HEK293 (cell line): ENCODE measurements at regions not wholly inside any gene's neighbourhood (a gene's known extent, or its start where the extent isn't known, plus 50 kb on each side); places are given as distances from the start of the nearest gene placed in this dataset.
A peak's percentile ranks its signal among the peaks of the same experiment; 100 is the strongest.

Experiments
- CTCF ChIA-PET: fragments of 350-600 bp; formaldehyde crosslinking; extraction: SDS; loops from one replicate; lab custom pipeline; 2021; ENCODE audit warnings: antibody characterized with exemption; lab: Yijun Ruan, JAX
- POLR2A ChIA-PET: fragments of 300-600 bp; formaldehyde crosslinking; extraction: SDS; loops from one replicate; lab custom pipeline; 2020; ENCODE audit warnings: antibody characterized with exemption, inconsistent platforms; lab: Yijun Ruan, JAX
- H3K27ac ChIP-seq: fragments of 200-500 bp; sonication (Bioruptor generic); 2 replicates; pipeline ENCODE4 v1.5.1; 2014; ENCODE audit warnings: low read depth, low read length, control low read depth, inconsistent platforms; ENCODE audit errors: extremely low read depth
- H3K36me3 ChIP-seq, 2 experiments: fragments of 200-500 bp in 1 of 2; sonication (Bioruptor generic) in 1 of 2; 1 replicate in 1 of 2; 2 replicates in 1 of 2; pipeline ENCODE4 v1.5.1; 2014 to 2017; ENCODE audit warnings: inconsistent platforms in 2 of 2, low read length in 2 of 2; ENCODE audit not compliant: control insufficient read depth in 2 of 2, insufficient read depth in 1 of 2
- H3K4me1 ChIP-seq: fragments of 200-500 bp; sonication (Bioruptor generic); 2 replicates; pipeline ENCODE4 v1.5.1; 2014; ENCODE audit warnings: mild to moderate bottlenecking, low read length, inconsistent platforms; ENCODE audit not compliant: control insufficient read depth, insufficient read depth
- H3K4me3 ChIP-seq: 2 replicates; pipeline ENCODE4 v1.5.1; 2011; ENCODE audit warnings: low read depth, mild to moderate bottlenecking, control low read depth, low read length, moderate library complexity
- H3K9me3 ChIP-seq: fragments of 200-500 bp; sonication (Bioruptor generic); 2 replicates; pipeline ENCODE4 v1.5.1; 2014; ENCODE audit warnings: low read depth, low read length, inconsistent platforms; ENCODE audit not compliant: control insufficient read depth, insufficient read depth
- FEZF1 ChIP-seq: fragments of 450-650 bp; formaldehyde crosslinking; IDR thresholded peaks from 2 replicates; pipeline ENCODE4 v1.5.1; 2016; ENCODE audit warnings: missing biosample characterization, missing genetic modification characterization
- OVOL3 ChIP-seq: fragments of 450-650 bp; formaldehyde crosslinking; IDR thresholded peaks from 2 replicates; pipeline ENCODE4 v1.5.1; 2016; ENCODE audit warnings: missing biosample characterization, missing genetic modification characterization
- REPIN1 ChIP-seq: fragments of 450-650 bp; formaldehyde crosslinking; IDR thresholded peaks from 2 replicates; pipeline ENCODE4 v1.5.1; 2017; ENCODE audit warnings: missing biosample characterization, missing genetic modification characterization, low read depth
- SALL2 ChIP-seq: fragments of 450-650 bp; formaldehyde crosslinking; IDR thresholded peaks from 2 replicates; pipeline ENCODE4 v1.5.0; 2017; ENCODE audit warnings: missing biosample characterization, mild to moderate bottlenecking, missing genetic modification characterization, borderline replicate concordance
- TRIM28 ChIP-seq: IDR thresholded peaks from 2 replicates; pipeline ENCODE4 v1.6.1; 2011; ENCODE audit warnings: low read length, control low read depth, borderline replicate concordance
- WT1 ChIP-seq: fragments of 450-650 bp; formaldehyde crosslinking; IDR thresholded peaks from 2 replicates; pipeline ENCODE4 v1.5.1; 2016; ENCODE audit warnings: missing biosample characterization, missing genetic modification characterization
- ZBTB11 ChIP-seq: fragments of 450-650 bp; formaldehyde crosslinking; conservative IDR thresholded peaks from 2 replicates; pipeline ENCODE4 v1.5.1; 2016; ENCODE audit warnings: low read depth, missing biosample characterization, missing genetic modification characterization
- ZBTB44 ChIP-seq: fragments of 450-650 bp; IDR thresholded peaks from 2 replicates; pipeline ENCODE4 v1.5.1; 2018; ENCODE audit warnings: missing biosample characterization, mild to moderate bottlenecking, missing genetic modification characterization
- ZBTB48 ChIP-seq: fragments of 450-650 bp; formaldehyde crosslinking; IDR thresholded peaks from 2 replicates; pipeline ENCODE4 v1.5.1; 2016; ENCODE audit warnings: missing biosample characterization, missing genetic modification characterization
- ZNF121 ChIP-seq: fragments of 450-650 bp; formaldehyde crosslinking; IDR thresholded peaks from 2 replicates; pipeline ENCODE4 v1.5.1; 2016; ENCODE audit warnings: missing biosample characterization, missing genetic modification characterization
- ZNF302 ChIP-seq: fragments of 450-650 bp; formaldehyde crosslinking; IDR thresholded peaks from 2 replicates; pipeline ENCODE4 v1.5.1; 2016; ENCODE audit warnings: missing biosample characterization, missing genetic modification characterization, low read depth
- ZNF561 ChIP-seq: fragments of 450-650 bp; IDR thresholded peaks from 2 replicates; pipeline ENCODE4 v1.5.1; 2018; ENCODE audit warnings: missing biosample characterization, missing genetic modification characterization, borderline replicate concordance
- ZSCAN16 ChIP-seq: fragments of 450-650 bp; formaldehyde crosslinking; IDR thresholded peaks from 2 replicates; pipeline ENCODE4 v1.5.1; 2016; ENCODE audit warnings: missing biosample characterization, missing genetic modification characterization
- ZSCAN18 ChIP-seq: fragments of 450-650 bp; formaldehyde crosslinking; IDR thresholded peaks from 2 replicates; pipeline ENCODE4 v1.5.1; 2016; ENCODE audit warnings: missing biosample characterization, missing genetic modification characterization
- TF ChIP-seq, protein P1 (sequence below): fragments of 450-650 bp; formaldehyde crosslinking; IDR thresholded peaks from 2 replicates; pipeline ENCODE4 v1.5.1; 2016; ENCODE audit warnings: missing biosample characterization, missing genetic modification characterization, borderline replicate concordance

DNA sequence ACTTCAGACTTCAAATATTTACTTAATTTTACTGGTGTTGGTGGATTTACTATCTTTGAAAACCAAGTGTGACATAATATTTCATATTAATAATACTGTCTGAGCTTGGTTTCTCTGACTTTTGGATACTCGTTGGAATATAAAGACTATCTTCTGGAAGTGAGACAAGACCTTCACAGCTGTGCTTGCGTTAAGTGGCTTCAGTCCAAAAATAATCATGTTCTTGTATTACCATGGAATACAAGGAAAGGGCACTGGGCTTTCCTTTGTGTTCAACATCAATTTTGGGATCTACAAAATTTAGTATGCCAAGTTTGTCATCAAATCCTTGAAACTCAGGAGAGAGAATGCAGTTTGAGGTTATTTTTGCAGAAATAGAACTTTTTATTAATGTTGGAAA lies 712.4 kb upstream of the LCORL start:
- POLR2A ChIA-PET = no interaction called here
- Histone ChIP-seq H3K27ac (no peak overlapping the region), H3K9me3 (no peaks in the 10 kb centered on the region), H3K4me1 (no peaks in the 10 kb centered on the region), H3K4me3 (no peak overlapping the region), H3K36me3 (no peaks in the 10 kb centered on the region)
- TF ChIP-seq REPIN1 (tag by site-specific recombination) = no peak
- TF ChIP-seq ZBTB44 (tag by site-specific recombination) = no peak
- no peak for TF ChIP-seq SALL2
- no peak for TF ChIP-seq ZBTB11 (tag by site-specific recombination)
- no peak for TF ChIP-seq WT1
- TF ChIP-seq, protein P1, sequence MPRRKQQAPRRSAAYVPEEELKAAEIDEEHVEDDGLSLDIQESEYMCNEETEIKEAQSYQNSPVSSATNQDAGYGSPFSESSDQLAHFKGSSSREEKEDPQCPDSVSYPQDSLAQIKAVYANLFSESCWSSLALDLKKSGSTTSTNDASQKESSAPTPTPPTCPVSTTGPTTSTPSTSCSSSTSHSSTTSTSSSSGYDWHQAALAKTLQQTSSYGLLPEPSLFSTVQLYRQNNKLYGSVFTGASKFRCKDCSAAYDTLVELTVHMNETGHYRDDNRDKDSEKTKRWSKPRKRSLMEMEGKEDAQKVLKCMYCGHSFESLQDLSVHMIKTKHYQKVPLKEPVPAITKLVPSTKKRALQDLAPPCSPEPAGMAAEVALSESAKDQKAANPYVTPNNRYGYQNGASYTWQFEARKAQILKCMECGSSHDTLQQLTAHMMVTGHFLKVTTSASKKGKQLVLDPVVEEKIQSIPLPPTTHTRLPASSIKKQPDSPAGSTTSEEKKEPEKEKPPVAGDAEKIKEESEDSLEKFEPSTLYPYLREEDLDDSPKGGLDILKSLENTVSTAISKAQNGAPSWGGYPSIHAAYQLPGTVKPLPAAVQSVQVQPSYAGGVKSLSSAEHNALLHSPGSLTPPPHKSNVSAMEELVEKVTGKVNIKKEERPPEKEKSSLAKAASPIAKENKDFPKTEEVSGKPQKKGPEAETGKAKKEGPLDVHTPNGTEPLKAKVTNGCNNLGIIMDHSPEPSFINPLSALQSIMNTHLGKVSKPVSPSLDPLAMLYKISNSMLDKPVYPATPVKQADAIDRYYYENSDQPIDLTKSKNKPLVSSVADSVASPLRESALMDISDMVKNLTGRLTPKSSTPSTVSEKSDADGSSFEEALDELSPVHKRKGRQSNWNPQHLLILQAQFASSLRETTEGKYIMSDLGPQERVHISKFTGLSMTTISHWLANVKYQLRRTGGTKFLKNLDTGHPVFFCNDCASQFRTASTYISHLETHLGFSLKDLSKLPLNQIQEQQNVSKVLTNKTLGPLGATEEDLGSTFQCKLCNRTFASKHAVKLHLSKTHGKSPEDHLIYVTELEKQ = no peak
- no peak for TF ChIP-seq ZSCAN18
- no peak for TF ChIP-seq ZNF302 (tag by site-specific recombination)
- no peak for TF ChIP-seq OVOL3 (tag by site-specific recombination)
- TF ChIP-seq, all 188 proteins: peak for 0
- CTCF ChIA-PET = no interaction called here

- ChIA-PET POLR2A (no interaction called here), CTCF (interaction anchor here (0.6 kb wide), 1 partner anchor 1120 kb away, joined by 3 read pairs; no protein-coding TSS in a partner anchor)
- no peak overlapping the region for H3K4me3 ChIP-seq
These were observed 701.2 kb upstream of the LCORL start for GRCh38 chr4:18722748-18723191.

More at GRCh38 chr4:18722748-18723191, 701.2 kb upstream of the LCORL start:
- no peaks in the 10 kb centered on the region for H3K9me3 ChIP-seq
- H3K27ac ChIP-seq = no peak overlapping the region
- H3K36me3 ChIP-seq = no peaks in the 10 kb centered on the region
- TF ChIP-seq ZNF121 (tag by site-specific recombination) (no peak), ZNF561 (tag by site-specific recombination) (0 out of 2 replicates have a peak, but pooled peaks have one; percentile 40), FEZF1 (peak; percentile 72), ZSCAN16 (peak; percentile 91; the same call in 1 of the 2 replicates), TRIM28 (peak; percentile 29; the same call in 1 of the 2 replicates), ZBTB48 (tag by site-specific recombination) (no peak)
- no peaks in the 10 kb centered on the region for H3K4me1 ChIP-seq
